Cardiac fibroblast (primary cell): ENCODE measurements at regions not wholly inside any gene's neighbourhood (a gene's known extent, or its start where the extent isn't known, plus 50 kb on each side); places are given as distances from the start of the nearest gene placed in this dataset.

Source experiments
- DNase-seq, 2 donors: peaks; one replicate each; pipeline versions ENCODE4 v3.0.0 to v3.0.0-alpha.2; 2010; ENCODE audit warnings: low read depth in 2 of 2
- H3K4me3 ChIP-seq, 2 donors: replicated peaks in 1 of 2; 1 replicate in 1 of 2; 2 replicates in 1 of 2; pipeline ENCODE4 v1.5.1; 2011; ENCODE audit warnings: low read depth in 2 of 2, low read length in 2 of 2, mild to moderate bottlenecking in 2 of 2, moderate library complexity in 1 of 2
- CTCF ChIP-seq: IDR thresholded peaks from one replicate; pipeline ENCODE4 v1.5.1; 2011; ENCODE audit warnings: low read depth, mild to moderate bottlenecking, low read length, inconsistent platforms

GRCh38 chrY:19644889-19645638 lies 99.5 kb downstream of the KDM5D start:
- no peak overlapping the region for H3K4me3 ChIP-seq
- no peak for TF ChIP-seq CTCF
- no peak for DNase-seq

- no peak for DNase-seq
- no peak for TF ChIP-seq CTCF
- H3K4me3 ChIP-seq: no peak overlapping the region
Measured at GRCh38 chrY:19637651-19638347, 106.7 kb downstream of the KDM5D start.

GRCh38 chrY:19628926-19629325 lies 115.6 kb downstream of the KDM5D start:
- no peak overlapping the region for H3K4me3 ChIP-seq
- no peak for TF ChIP-seq CTCF
- DNase-seq: no peak

- no peak overlapping the region for H3K4me3 ChIP-seq
- DNase-seq: no peak
- TF ChIP-seq CTCF: no peak
Measured at GRCh38 chrY:19622392-19622791, 122.1 kb downstream of the KDM5D start.

- TF ChIP-seq CTCF: no peak
- no peak for DNase-seq
- no peak overlapping the region for H3K4me3 ChIP-seq
Measured at GRCh38 chrY:19621756-19622155, 122.8 kb downstream of the KDM5D start.

- H3K4me3 ChIP-seq: no peak overlapping the region
- DNase-seq: no peak
- TF ChIP-seq CTCF: no peak
Measured at GRCh38 chrY:19601113-19601512, 143.4 kb downstream of the KDM5D start.
